Activated CD8-positive, alpha-beta T cell treated with anti-CD3 and anti-CD28 coated beads for 36 hours (primary cell): ENCODE measurements at regions not wholly inside any gene's neighbourhood (a gene's known extent, or its start where the extent isn't known, plus 50 kb on each side); places are given as distances from the start of the nearest gene placed in this dataset.

Experiments used
- ATAC-seq: fragments of 200-7000 bp; cut with Tn5 transposase; one replicate; pipeline ENCODE4 v1.10.0; 2021; ENCODE audit warnings: mild to moderate bottlenecking, moderate library complexity
- CTCF ChIA-PET: fragments of 350-600 bp; sonication (Branson Sonifier 250); formaldehyde crosslinking; loops from one replicate; lab custom pipeline; 2021; ENCODE audit warnings: antibody characterized with exemption; lab: Charles Lee
- POLR2A ChIA-PET: fragments of 350-600 bp; sonication (Branson Sonifier 250); formaldehyde crosslinking; loops from one replicate; lab custom pipeline; 2021; ENCODE audit warnings: antibody characterized with exemption; lab: Charles Lee
- DNase-seq: peaks from one replicate; pipeline ENCODE4 v3.0.0-alpha.2; 2020
- H3K27ac Mint-ChIP-seq: one replicate; pipeline ENCODE4 v1.8.0; 2021; ENCODE audit warnings: mild to moderate bottlenecking, mixed read lengths
- H3K27me3 Mint-ChIP-seq: one replicate; pipeline ENCODE4 v1.8.0; 2021; ENCODE audit warnings: mixed read lengths
- H3K36me3 Mint-ChIP-seq: one replicate; pipeline ENCODE4 v1.8.0; 2021; ENCODE audit warnings: low read depth, mixed read lengths
- H3K4me1 Mint-ChIP-seq: one replicate; pipeline ENCODE4 v1.8.0; 2021; ENCODE audit warnings: low read depth, mixed read lengths
- H3K4me3 Mint-ChIP-seq: one replicate; pipeline ENCODE4 v1.8.0; 2021; ENCODE audit warnings: mild to moderate bottlenecking, moderate library complexity, mixed read lengths
- H3K9me3 Mint-ChIP-seq: one replicate; pipeline ENCODE4 v1.8.0; 2021; ENCODE audit warnings: mixed read lengths
- intact Hi-C: fragments of 100-400 bp; cut with micrococcal nuclease; formaldehyde crosslinking; loops from one replicate; pipeline ENCODE4 v1.10.0; 2022
- TF ChIP-seq, protein P1 (sequence below): fragments of 200-600 bp; IDR thresholded peaks from one replicate; pipeline ENCODE4 v1.8.0; 2022; ENCODE audit warnings: antibody characterized with exemption, mild to moderate bottlenecking

DNA sequence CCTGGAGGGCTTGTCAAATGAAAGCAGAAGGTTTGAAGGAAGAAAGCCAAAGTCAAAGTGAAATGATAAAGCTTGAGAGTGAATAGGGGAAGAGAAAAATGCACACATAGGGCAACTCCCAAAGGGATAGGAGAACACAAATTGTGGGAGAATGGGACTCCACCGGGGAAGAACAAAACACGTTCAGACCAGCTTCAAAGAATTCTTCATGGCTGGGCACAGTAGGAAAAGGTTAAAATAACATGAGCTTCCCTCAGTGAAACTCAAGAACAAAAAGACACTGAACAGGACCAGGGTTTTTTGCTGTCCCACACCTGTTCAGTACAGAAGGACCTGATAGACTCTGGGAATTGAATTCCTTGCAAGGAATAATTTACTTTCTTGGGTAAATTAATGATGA, 123.1 kb upstream of the NCKAP5 start:
- H3K36me3 Mint-ChIP-seq, result no peaks in the 10 kb centered on the region
- DNase-seq (no peak), ATAC-seq (no peak)
- ChIA-PET CTCF (no interaction called here), POLR2A (no interaction called here)
- H3K4me3 Mint-ChIP-seq, result no peak overlapping the region
- H3K9me3 Mint-ChIP-seq, result peaks cover 5% of the 10 kb centered on the region
- H3K27ac Mint-ChIP-seq, result no peak overlapping the region
- TF ChIP-seq, protein P1, sequence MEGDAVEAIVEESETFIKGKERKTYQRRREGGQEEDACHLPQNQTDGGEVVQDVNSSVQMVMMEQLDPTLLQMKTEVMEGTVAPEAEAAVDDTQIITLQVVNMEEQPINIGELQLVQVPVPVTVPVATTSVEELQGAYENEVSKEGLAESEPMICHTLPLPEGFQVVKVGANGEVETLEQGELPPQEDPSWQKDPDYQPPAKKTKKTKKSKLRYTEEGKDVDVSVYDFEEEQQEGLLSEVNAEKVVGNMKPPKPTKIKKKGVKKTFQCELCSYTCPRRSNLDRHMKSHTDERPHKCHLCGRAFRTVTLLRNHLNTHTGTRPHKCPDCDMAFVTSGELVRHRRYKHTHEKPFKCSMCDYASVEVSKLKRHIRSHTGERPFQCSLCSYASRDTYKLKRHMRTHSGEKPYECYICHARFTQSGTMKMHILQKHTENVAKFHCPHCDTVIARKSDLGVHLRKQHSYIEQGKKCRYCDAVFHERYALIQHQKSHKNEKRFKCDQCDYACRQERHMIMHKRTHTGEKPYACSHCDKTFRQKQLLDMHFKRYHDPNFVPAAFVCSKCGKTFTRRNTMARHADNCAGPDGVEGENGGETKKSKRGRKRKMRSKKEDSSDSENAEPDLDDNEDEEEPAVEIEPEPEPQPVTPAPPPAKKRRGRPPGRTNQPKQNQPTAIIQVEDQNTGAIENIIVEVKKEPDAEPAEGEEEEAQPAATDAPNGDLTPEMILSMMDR, result no peak
- H3K27me3 Mint-ChIP-seq, result no peaks in the 10 kb centered on the region
- no peaks in the 10 kb centered on the region for H3K4me1 Mint-ChIP-seq
- intact Hi-C loops, result no loop called here

DNA sequence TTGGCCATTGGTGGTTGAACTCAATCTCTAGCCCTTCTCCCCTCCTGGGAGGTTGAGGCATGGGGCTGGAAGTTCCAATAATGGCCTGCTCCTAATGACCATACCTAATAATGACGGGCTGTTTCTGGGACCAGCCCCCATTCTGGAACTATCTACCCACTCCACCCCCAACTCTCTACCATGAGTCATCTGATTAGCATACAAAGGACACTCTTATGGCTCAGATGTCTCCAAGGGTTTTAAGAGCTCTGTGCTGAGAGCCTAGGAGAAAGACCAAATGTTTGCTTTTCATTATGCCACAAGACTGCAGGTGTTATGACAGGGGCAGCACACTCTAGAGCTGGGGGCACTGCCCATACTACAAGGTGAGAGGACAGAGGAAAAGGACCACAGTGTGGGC, 137.0 kb upstream of the NCKAP5 start:
- Mint-ChIP-seq H3K27ac (no peak overlapping the region), H3K27me3 (no peaks in the 10 kb centered on the region), H3K9me3 (peaks cover 4% of the 10 kb centered on the region), H3K36me3 (no peaks in the 10 kb centered on the region), H3K4me1 (no peaks in the 10 kb centered on the region), H3K4me3 (no peak overlapping the region)
- POLR2A ChIA-PET, result no interaction called here
- TF ChIP-seq, protein P1, result no peak
- no peak for ATAC-seq
- DNase-seq, result no peak
- intact Hi-C loops, result no loop called here
- CTCF ChIA-PET, result no interaction called here

DNA sequence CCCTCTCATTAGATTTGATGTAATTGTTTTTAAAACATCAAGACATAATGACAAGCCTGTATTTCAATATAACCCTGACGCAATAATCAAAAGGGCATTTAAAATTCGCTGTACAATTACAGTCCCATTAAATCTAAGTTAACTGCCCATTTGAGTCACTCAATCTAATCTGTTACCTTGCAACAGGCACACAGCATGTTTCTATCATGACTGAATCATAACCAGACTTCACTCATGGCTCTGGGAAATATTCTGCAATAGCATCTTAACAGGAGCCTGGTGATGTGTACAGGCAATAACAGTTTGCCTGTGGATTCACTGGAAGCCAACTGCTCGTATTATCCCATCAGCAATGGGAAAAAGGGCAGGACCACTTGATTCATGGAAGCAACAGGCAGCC, 142.3 kb upstream of the NCKAP5 start:
- CTCF ChIA-PET, result no interaction called here
- H3K27ac Mint-ChIP-seq, result no peak overlapping the region
- ATAC-seq, result no peak
- intact Hi-C loops, result no loop called here
- H3K27me3 Mint-ChIP-seq, result peaks cover 3% of the 10 kb centered on the region
- POLR2A ChIA-PET, result no interaction called here
- TF ChIP-seq, protein P1, result no peak
- no peak for DNase-seq
- peaks cover 4% of the 10 kb centered on the region for H3K9me3 Mint-ChIP-seq
- no peak overlapping the region for H3K4me3 Mint-ChIP-seq
- no peaks in the 10 kb centered on the region for H3K36me3 Mint-ChIP-seq
- H3K4me1 Mint-ChIP-seq, result no peaks in the 10 kb centered on the region

DNA sequence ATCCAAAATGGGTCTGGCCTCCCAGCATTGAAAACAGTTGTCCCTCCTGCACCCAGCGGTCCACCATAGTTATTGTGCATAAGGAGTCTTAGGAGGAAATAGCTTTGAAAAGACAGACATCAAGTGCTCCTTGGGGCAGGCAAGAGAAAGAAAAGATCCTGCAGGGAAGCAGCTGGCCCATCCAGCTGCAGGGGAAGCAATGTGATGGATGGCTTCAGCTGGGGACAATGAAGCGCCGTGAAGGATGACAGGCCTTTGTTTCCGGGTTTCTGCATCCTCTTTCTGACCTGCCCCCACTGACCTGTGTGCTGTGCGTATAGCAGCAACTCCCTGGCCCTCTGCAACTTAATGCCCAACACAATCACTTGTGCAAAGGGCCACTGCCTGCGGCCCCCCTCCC, 142.9 kb upstream of the NCKAP5 start:
- intact Hi-C loops, result no loop called here
- DNase-seq (no peak), ATAC-seq (no peak)
- H3K27me3 Mint-ChIP-seq, result peaks cover 3% of the 10 kb centered on the region
- no peaks in the 10 kb centered on the region for H3K36me3 Mint-ChIP-seq
- ChIA-PET CTCF (no interaction called here), POLR2A (no interaction called here)
- peaks cover 4% of the 10 kb centered on the region for H3K9me3 Mint-ChIP-seq
- no peak overlapping the region for H3K27ac Mint-ChIP-seq
- no peaks in the 10 kb centered on the region for H3K4me1 Mint-ChIP-seq
- TF ChIP-seq, protein P1, result no peak
- no peak overlapping the region for H3K4me3 Mint-ChIP-seq

DNA sequence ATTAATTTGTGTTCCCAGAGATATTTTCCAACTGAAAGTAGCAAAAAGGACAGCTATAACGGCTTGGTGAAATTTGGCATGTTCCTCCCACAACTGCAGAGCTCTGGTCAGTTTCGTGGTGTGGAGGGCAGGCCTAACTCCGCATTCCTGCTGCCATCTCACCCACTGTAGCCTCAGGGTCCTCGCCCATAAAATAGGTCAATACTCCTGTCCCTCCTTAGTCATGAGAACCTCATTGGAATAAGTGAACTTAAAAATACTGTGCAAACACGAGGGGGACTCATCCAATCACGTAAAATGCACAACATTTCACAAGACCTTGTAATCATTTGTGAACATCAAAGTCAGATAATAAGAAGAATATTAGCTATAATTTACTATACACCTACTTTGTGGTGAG, 143.5 kb upstream of the NCKAP5 start:
- peaks cover 3% of the 10 kb centered on the region for H3K27me3 Mint-ChIP-seq
- CTCF ChIA-PET, result no interaction called here
- no peaks in the 10 kb centered on the region for H3K36me3 Mint-ChIP-seq

More for the DNA sequence above, 143.5 kb upstream of the NCKAP5 start:
- Mint-ChIP-seq H3K4me1 (no peaks in the 10 kb centered on the region), H3K27ac (no peak overlapping the region), H3K4me3 (no peak overlapping the region), H3K9me3 (peaks cover 4% of the 10 kb centered on the region)
- POLR2A ChIA-PET, result no interaction called here
- DNase-seq (no peak), ATAC-seq (no peak)
- TF ChIP-seq, protein P1, result no peak
- intact Hi-C loops, result no loop called here
